Heart left ventricle (tissue), 13 donors: ENCODE measurements at regions not wholly inside any gene's neighbourhood (a gene's known extent, or its start where the extent isn't known, plus 50 kb on each side); places are given as distances from the start of the nearest gene placed in this dataset.

Experiments
- POLR2A ChIP-seq, 2 donors: fragments of 450-650 bp; IDR thresholded peaks; one replicate each; pipeline ENCODE4 v1.6.1; 2017; ENCODE audit warnings: antibody characterized with exemption in 2 of 2, mild to moderate bottlenecking in 2 of 2, moderate library complexity in 2 of 2
- TF ChIP-seq, protein P1 (sequence below), 12 donors: fragments of 200-600 bp; sonication (generic) in 4 of 12; IDR thresholded peaks; one replicate each; pipeline versions ENCODE4 v1.5.0 to v1.8.0; 2018 to 2022; ENCODE audit warnings: antibody characterized with exemption in 12 of 12, mild to moderate bottlenecking in 5 of 12
- donor health status: ischemic (EF 13 %, LVEDD 7.1; RV severe dilation, severe dysfunction).
- donor health status: DM: no; HTN: yes; CAD: no.
- donor health status: DM: no; HTN: no; CAD: no.
- donor health status: ischemic (EF 25% LVEDD 6.9; RV normal size, moderate dysfunction).
- donor health status: ischemic (EF 25% LVEDD 5.7; RV mildly dilated, moderate dysfunction).
- donor health status: ischemic (EF 35%, LVEDD 5.7; RV mildly dilated, moderate dysfunction).
- donor health status: nonischemic (EF 11% LVEDD 7.7; RV severe dilation, severe dysfunction).
- donor health status: DM: yes; HTN: yes; CAD: no.
- donor health status: PGD.
- donor health status: ischemic (EF 29% LVEDD 5.4; RV normal size, mild dysfunction).
- donor health status: nonischemic (EF 23%, LVEDD 6.1; RV moderate dilation, normal function).

DNA sequence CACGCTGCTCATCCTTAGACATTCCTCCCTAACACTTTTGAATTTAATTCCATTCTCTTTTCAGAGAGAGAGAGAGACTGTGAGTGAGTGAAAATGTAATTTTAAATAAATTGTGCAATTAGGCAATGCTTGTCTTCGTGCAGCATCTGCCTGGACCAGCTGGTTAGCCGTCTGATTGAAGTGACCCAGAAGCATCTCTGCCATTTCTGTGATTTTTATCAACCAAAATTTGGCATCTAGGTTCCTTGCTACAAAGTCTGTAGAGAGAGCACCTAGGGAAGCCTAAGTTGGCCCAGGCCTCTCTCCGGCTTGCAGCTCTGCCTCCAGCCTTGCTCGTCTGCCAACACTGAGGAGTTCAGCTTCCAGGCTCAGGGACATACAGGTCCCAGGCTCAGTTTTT lies 138.6 kb upstream of the GPR12 start:
- TF ChIP-seq, protein P1, sequence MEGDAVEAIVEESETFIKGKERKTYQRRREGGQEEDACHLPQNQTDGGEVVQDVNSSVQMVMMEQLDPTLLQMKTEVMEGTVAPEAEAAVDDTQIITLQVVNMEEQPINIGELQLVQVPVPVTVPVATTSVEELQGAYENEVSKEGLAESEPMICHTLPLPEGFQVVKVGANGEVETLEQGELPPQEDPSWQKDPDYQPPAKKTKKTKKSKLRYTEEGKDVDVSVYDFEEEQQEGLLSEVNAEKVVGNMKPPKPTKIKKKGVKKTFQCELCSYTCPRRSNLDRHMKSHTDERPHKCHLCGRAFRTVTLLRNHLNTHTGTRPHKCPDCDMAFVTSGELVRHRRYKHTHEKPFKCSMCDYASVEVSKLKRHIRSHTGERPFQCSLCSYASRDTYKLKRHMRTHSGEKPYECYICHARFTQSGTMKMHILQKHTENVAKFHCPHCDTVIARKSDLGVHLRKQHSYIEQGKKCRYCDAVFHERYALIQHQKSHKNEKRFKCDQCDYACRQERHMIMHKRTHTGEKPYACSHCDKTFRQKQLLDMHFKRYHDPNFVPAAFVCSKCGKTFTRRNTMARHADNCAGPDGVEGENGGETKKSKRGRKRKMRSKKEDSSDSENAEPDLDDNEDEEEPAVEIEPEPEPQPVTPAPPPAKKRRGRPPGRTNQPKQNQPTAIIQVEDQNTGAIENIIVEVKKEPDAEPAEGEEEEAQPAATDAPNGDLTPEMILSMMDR (IDR thresholded peaks at IDR 0.05): no peak
- TF ChIP-seq POLR2A (IDR thresholded peaks at IDR 0.05): no peak
